ENCODE measurements at regions not wholly inside any gene's neighbourhood (a gene's known extent, or its start where the extent isn't known, plus 50 kb on each side); places are given as distances from the start of the nearest gene placed in this dataset.
A peak's percentile ranks its signal among the peaks of the same experiment; 100 is the strongest.
"Not testable (repeated sequence)": the region's sequence is repeated elsewhere in the genome, so short reads cannot be mapped to it uniquely, and the experiment has no call there.

- H3K4me1 ChIP-seq (ENCODE audit: control insufficient read depth in 1 of 2, insufficient read depth in 1 of 2, low read depth in 1 of 2, low read length in 1 of 2), result no peaks in the 10 kb centered on the region
- H3K9me3 ChIP-seq, result no peaks in the 10 kb centered on the region
- TF ChIP-seq CTCF (IDR thresholded peaks at IDR 0.05), result no peak
- no peak overlapping the region for H3K4me3 ChIP-seq (ENCODE audit: low read depth in 1 of 2, low read length in 1 of 2)
- H3K27me3 ChIP-seq, result no peaks in the 10 kb centered on the region
- H3K36me3 ChIP-seq, result no peaks in the 10 kb centered on the region
- no peak overlapping the region for H3K27ac ChIP-seq
Observed at GRCh38 chr5:18292146-18292545, 657.9 kb downstream of the TAF11L14 start.

GRCh38 chr5:18295696-18296095 lies 661.4 kb downstream of the TAF11L14 start:
- H3K27me3 ChIP-seq; H3K4me1 ChIP-seq (ENCODE audit: control insufficient read depth in 1 of 2, insufficient read depth in 1 of 2, low read depth in 1 of 2, low read length in 1 of 2); H3K9me3 ChIP-seq; H3K36me3 ChIP-seq; H3K27ac ChIP-seq; H3K4me3 ChIP-seq (ENCODE audit: low read depth in 1 of 2, low read length in 1 of 2): not testable (repeated sequence)

GRCh38 chr5:18299166-18299565 lies 664.9 kb downstream of the TAF11L14 start:
- no peak overlapping the region for H3K4me3 ChIP-seq (ENCODE audit: low read depth in 1 of 2, low read length in 1 of 2)
- no peaks in the 10 kb centered on the region for H3K9me3 ChIP-seq
- H3K4me1 ChIP-seq (ENCODE audit: control insufficient read depth in 1 of 2, insufficient read depth in 1 of 2, low read depth in 1 of 2, low read length in 1 of 2), result no peaks in the 10 kb centered on the region
- H3K36me3 ChIP-seq, result no peaks in the 10 kb centered on the region
- no peak for TF ChIP-seq CTCF (IDR thresholded peaks at IDR 0.05)
- H3K27ac ChIP-seq, result no peak overlapping the region
- H3K27me3 ChIP-seq, result no peaks in the 10 kb centered on the region

GRCh38 chr5:18305288-18305924 lies 671.1 kb downstream of the TAF11L14 start:
- no peak overlapping the region for H3K4me3 ChIP-seq (ENCODE audit: low read depth in 1 of 2, low read length in 1 of 2)
- H3K27ac ChIP-seq, result no peak overlapping the region
- no peaks in the 10 kb centered on the region for H3K4me1 ChIP-seq (ENCODE audit: control insufficient read depth in 1 of 2, insufficient read depth in 1 of 2, low read depth in 1 of 2, low read length in 1 of 2)
- H3K9me3 ChIP-seq, result no peaks in the 10 kb centered on the region
- TF ChIP-seq CTCF (IDR thresholded peaks at IDR 0.05), result peak; percentile 54
- no peaks in the 10 kb centered on the region for H3K36me3 ChIP-seq
- H3K27me3 ChIP-seq, result no peaks in the 10 kb centered on the region

GRCh38 chr5:18311266-18311665 lies 677.0 kb downstream of the TAF11L14 start:
- no peaks in the 10 kb centered on the region for H3K9me3 ChIP-seq
- H3K4me3 ChIP-seq (ENCODE audit: low read depth in 1 of 2, low read length in 1 of 2), result no peak overlapping the region
- H3K36me3 ChIP-seq, result no peaks in the 10 kb centered on the region
- H3K27me3 ChIP-seq, result no peaks in the 10 kb centered on the region
- peaks cover 8 to 14% of the 10 kb centered on the region in 2 experiments for H3K4me1 ChIP-seq (ENCODE audit: control insufficient read depth in 1 of 2, insufficient read depth in 1 of 2, low read depth in 1 of 2, low read length in 1 of 2)
- no peak for TF ChIP-seq CTCF (IDR thresholded peaks at IDR 0.05)
- no peak overlapping the region for H3K27ac ChIP-seq

GRCh38 chr5:18312016-18312415 lies 677.8 kb downstream of the TAF11L14 start:
- H3K4me3 ChIP-seq (ENCODE audit: low read depth in 1 of 2, low read length in 1 of 2), result no peak overlapping the region
- H3K4me1 ChIP-seq (ENCODE audit: control insufficient read depth in 1 of 2, insufficient read depth in 1 of 2, low read depth in 1 of 2, low read length in 1 of 2), result peaks cover 8 to 14% of the 10 kb centered on the region in 2 experiments
- H3K36me3 ChIP-seq, result no peaks in the 10 kb centered on the region
- H3K27ac ChIP-seq, result no peak overlapping the region
- H3K27me3 ChIP-seq, result no peaks in the 10 kb centered on the region
- no peaks in the 10 kb centered on the region for H3K9me3 ChIP-seq
- no peak for TF ChIP-seq CTCF (IDR thresholded peaks at IDR 0.05)
